ENCODE measurements at regions not wholly inside any gene's neighbourhood (a gene's known extent, or its start where the extent isn't known, plus 50 kb on each side); places are given as distances from the start of the nearest gene placed in this dataset.
A peak's percentile ranks its signal among the peaks of the same experiment; 100 is the strongest.

DNA sequence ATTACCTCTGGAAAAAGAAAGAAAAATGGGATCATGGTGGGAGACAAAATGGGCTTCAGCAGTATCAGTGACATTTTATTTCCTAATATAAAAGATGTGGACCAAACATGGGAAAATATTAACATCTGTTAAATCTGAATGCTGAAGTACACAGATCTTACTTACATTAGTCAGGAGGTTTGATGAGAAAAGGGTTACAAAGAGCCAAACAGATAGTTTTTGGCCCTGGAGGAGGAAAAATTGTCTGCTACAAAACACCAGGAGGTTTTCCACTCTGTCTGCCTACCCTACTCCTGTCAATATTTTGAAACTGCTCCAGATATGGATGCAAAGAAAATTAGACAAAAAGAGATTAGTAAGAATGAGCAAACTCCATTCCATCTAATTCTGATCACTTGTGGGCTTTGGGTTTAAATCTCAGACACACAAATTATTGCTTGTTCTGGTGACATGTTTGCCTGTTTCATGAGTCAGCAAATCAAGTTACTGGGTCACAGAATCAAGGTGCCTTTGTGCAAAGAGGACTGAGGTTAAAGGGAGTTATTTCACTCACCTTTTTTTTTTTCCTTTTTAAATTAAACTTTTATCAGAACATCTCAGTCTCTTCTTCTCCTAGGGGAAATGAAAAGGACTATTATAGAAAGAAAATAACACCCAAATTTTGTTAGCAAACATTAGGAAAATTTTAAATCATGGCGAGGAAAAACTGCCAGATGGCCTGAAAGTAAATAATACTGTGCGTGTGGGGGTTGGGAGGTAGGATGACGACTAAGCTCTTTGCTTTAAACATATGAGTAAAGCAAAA lies 87.0 kb upstream of the SPATS2L start:
- DNase-seq = no peak
- intact Hi-C loops (cut with DNase I, micrococcal nuclease) = no loop called here
- no peak for ATAC-seq

DNA sequence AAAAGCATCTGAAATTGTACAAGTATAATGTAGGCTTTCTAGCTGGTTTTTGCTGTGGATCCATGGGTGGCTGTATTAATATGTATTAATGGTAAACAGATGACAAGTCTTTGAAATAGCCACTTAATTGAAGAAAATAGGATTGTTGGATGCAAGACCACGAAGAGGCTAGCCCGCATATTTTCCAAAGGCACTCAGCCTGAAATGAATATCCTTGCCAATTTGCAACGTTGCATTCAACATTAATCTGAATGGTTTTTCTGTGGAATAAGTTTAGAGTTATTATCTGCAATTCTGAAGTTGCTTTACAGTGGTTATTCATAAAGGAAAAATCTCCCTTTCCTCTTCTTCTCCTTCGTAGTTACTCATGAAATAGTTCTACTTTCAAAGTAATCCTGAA lies 86.2 kb upstream of the SPATS2L start:
- intact Hi-C loops (cut with DNase I, micrococcal nuclease) = no loop called here
- ATAC-seq (no peak), DNase-seq (no peak)

DNA sequence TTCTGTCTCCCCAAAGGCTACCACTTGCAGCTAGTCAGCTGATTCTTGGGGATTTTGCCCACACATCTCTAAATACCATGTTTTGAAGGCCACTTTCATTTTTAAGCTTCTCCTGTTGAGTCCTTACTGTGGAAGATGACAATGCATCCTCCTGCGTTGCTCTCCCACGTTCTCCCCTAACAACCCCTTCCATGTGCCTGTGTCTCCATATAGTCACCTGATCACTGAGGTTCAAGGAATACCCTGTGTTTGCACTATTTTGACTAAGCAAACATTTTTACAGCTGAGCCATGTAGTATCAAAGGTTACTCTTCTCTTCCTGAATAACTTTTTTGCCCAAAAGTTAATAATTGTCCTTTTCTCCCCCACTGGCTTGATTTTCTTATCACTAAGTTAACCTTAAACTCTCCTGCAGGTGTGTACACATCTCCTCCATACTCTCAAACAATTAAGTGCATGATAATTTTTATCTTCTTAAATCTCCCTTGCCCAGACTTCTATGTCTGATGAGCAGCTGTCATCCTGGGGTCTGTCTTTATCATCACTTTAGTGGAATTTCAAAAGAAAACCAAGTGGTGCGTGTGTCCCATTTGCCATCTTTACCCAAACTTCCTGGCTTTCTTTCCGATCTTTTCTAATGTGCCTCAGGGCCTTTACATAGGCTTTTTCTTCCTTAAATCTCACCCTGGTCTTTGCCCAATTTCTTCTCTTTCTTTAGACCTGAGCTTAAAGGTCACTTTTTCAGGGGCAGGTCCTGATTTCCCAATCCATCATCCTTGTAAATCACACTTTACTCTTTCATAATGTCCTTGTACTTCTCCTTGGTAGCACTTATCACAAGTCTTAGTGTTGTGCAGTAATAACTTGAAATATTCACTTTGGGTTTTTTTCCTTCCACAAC lies 85.2 kb upstream of the SPATS2L start:
- ATAC-seq = peak; percentile 96
- peak in 1 of 2 donors; percentile 40 for DNase-seq
- intact Hi-C loops (cut with DNase I, micrococcal nuclease) = no loop called here

DNA sequence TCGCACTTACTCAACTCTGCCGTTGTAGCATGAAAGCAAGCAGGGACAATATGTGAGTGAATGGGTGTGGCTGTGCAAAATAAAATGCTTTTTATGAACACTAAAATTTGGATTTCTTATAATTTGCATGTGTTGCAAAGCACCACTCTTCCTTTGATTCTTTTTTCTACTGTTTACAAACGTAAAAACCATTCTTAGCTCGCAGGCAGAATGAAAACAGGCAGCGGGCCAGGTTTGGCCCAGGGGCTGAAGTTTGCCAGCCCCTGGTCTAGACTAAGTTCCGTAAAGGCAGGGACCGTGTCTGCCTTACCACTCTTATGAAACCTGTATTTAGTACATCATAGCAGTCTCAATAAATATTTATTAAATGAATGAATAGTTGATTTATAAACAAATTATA lies 83.7 kb upstream of the SPATS2L start:
- intact Hi-C loops (cut with DNase I, micrococcal nuclease) = no loop called here
- peak; percentile 31 for ATAC-seq
- no peak for DNase-seq

DNA sequence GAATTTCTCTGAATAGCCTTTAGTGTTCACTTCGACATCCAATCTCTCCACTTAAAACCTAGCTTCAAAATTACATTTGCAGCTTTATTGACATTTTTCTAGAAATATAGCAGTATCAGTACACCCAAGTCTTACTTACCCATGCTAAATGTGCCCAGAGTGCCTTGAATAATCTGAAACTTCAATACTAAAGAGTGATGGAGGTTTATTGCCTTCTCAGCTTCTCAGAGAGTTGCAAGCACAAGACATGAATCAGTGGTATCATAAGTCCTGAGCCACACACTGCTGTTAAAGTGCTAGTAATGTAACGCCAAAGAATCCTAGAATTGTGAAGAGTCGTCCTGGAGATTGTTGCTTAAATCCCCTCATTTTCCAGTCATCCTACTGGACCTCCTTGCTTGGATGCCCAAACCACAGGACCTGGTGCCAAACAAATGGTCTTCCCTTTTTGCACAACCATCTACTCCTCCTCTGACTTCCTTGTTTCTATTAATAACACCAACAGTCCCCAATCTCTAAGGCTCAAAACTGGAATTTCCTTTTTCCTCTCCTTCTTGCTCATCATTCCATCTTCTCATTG lies 83.2 kb upstream of the SPATS2L start:
- ATAC-seq = no peak
- intact Hi-C loops (cut with DNase I, micrococcal nuclease) = no loop called here
- DNase-seq = no peak

DNA sequence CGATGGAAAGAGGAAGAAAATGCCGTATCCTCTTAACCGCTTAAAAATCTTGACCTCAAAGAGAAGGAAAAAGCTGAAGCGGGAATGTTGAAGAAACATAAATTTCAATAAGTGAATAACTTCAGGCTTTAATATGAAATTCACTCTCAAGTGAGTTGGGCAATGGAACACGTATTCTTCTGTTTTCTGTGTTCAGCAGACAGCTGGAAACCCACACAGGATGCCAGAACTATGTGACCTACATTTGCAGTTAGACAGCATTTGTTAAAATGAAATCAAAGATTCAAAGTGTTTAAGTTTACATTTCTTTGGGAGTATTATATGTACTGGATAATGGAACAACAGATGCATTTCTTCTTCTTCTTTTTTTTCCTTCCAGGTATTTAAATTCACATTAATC lies 80.5 kb upstream of the SPATS2L start:
- DNase-seq (no peak), ATAC-seq (no peak)
- intact Hi-C loops (cut with DNase I, micrococcal nuclease) = no loop called here

DNA sequence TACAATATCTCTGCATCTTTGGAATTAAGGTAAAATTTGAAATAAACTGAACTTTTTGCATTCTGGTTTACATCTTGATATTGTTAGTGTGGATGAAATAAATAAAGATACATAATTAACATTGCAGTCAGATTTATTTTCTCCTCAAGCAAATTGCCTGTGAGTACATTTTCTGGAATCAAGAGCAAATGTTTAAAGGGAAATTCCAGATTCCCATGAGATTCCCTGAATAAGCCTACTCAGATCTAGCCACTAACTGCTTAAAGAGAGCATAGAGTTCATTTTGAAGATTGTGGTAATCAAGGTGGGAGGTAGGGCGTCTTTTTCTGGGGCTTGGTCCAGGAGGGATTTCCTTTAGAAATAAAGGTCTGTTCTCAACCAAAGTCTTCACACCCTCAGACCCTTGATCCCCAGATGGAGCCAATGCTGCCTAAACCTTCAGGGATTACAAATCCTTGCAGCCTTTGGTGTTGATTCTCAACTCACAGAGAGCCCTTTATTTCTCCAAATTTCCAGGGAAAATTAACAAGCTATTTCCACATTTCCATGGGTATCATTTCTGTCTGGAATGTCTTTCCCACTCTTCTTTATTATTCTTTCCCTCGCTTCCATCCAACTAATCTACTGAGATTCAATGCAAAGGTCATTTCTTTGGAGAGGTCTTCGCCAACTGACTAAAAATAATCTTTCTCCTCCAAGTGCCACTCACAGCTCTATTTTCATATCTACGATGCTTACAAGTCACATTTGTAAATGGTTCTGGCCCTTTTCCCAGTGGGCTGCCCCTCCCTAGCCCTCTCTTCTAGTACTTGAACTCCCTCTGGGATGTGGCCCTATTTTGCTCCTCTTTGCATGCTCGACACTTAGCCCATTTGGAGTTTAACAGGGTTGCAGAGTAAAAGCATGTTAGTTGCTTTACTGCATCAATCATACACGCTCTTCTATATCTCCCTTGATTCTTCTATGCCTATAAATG lies 79.8 kb upstream of the SPATS2L start:
- ATAC-seq = no peak
- intact Hi-C loops (cut with DNase I, micrococcal nuclease) = no loop called here
- DNase-seq = no peak

DNA sequence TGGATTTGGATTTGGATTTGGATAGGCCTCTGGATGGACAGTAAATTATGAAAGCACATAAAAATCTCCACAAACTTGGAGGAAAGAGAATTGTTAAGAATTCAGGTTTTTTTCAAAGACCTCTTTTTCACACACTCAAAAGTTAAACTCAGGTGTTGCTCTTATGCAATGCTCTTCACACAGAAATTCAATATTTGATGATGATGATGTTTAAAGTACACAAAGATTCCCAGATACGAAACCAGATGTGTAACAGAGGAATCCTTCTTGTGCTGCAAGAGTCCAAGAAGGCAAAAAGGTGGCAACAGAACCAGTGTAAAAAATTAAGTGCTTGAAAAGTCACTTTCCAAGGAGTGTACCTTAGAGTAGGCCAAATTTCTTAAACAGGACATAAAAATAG lies 75.8 kb upstream of the SPATS2L start:
- DNase-seq (no peak), ATAC-seq (no peak)
- intact Hi-C loops (cut with DNase I, micrococcal nuclease) = no loop called here

DNA sequence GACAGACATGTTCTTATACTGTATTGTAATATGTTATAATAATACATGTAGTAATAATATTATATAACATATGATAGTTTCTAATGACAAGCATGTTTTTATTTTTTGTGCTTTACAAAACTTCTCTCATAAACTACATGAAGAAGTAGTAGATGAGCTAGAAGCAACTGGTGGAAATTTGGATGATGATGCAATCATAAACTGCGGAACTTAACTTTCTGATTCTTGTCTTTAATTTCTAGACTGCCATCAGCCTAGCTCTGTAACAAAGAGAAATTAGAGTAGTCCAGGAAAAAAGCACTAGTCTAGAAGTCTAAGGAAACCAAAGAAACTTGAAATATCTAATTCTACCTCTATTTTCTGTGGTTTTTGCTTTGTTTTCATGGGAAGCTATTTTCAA lies 71.0 kb upstream of the SPATS2L start:
- no peak for ATAC-seq
- DNase-seq = no peak
- intact Hi-C loops (cut with DNase I, micrococcal nuclease) = no loop called here

DNA sequence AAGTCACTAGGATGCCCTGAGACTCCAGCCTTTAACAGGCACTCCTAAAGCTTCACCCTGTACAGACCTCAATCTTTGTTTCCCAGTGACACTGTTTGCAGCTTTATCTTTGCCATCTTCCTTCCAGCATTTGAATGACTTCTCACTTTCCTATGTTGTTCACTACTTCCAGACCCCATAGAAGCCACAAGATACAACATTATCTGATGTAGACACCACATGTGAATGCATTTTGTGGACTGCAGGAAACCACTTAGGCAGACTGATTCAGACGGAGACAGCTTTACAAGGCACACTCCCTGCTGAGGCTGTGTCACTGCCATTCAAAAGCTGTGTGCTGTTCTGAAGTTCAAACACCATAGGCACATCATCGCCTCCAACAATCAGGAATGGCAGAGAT lies 67.3 kb upstream of the SPATS2L start:
- DNase-seq = no peak
- ATAC-seq = no peak
- intact Hi-C loops (cut with DNase I, micrococcal nuclease) = no loop called here

DNA sequence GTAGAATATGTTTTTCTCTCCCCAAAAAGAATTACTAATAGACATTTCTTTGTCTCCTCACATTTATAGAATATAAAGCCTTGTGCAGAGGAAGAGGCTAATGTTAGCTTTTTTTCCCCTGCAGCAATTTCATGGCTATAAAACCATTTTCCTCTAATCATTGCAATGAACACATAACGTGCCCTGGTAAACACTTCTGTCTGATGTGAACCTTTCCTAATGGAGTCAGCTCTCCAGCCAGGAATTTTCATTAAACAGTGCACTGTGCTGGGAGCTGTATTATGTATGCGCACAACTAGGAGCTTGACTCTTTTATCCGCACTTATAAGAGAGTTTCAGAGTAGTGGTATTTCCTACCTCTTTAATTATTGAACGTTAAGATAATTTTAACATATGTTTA lies 63.9 kb upstream of the SPATS2L start:
- no peak for ATAC-seq
- intact Hi-C loops (cut with DNase I, micrococcal nuclease) = no loop called here
- DNase-seq = no peak

DNA sequence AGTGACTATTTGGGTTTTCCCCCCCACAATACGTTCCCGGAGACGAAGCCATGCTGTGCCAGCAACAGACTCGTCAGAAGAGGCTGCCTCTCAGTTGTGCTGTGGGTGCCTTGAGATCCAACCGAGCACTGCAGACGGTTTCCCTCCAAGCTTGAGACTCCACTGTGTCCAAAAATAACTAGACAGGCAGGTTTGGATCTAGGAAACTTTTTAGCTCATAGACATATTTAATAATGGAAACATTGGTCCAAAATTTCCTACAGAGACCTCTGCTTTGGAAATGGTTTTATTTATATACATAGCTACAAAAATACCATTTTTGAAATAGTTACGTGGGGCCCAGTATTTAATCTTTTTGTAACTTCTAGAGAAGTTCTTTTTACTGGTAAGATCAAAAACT lies 63.1 kb upstream of the SPATS2L start:
- ATAC-seq (no peak), DNase-seq (no peak)
- intact Hi-C loops (cut with DNase I, micrococcal nuclease) = no loop called here

DNA sequence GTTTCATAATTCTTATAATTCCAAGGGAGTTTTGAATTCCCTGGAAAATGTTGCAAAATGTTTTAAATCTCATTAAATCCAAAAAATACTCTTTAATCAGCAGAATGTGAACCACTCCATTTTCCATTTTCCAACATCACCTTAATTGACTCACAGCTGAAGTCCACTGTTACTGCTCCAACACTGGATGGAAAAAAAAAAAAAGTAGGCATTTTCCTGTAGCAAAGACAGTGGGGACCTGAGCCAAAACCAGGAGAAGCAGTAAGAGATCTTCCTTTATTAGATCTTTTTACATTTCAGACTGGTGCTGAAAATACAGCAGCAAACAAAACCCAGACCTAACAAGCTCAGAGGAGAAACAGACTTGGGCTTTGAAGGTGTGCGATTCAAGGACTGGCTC lies 62.4 kb upstream of the SPATS2L start:
- DNase-seq = no peak
- no peak for ATAC-seq
- intact Hi-C loops (cut with DNase I, micrococcal nuclease) = no loop called here

DNA sequence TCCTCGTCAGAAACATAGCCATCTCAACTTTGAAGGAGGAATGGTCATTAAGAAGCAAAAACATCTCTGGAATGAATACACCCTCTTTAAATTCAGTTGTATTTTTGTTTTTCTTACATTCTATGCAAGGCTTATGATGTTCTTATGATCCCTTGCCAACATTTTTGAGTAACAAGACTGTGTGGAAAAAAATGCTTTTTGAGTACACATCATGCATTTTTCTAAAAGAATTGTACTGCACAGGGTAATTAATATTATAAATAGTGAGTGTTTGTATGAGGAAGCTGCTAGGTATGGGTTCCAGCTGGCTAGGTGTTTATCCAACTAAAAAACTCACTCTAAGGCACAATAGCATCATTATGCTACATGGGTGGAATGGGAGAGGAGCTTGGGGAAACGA lies 59.0 kb upstream of the SPATS2L start:
- intact Hi-C loops (cut with DNase I, micrococcal nuclease) = no loop called here
- ATAC-seq = no peak
- DNase-seq = no peak

DNA sequence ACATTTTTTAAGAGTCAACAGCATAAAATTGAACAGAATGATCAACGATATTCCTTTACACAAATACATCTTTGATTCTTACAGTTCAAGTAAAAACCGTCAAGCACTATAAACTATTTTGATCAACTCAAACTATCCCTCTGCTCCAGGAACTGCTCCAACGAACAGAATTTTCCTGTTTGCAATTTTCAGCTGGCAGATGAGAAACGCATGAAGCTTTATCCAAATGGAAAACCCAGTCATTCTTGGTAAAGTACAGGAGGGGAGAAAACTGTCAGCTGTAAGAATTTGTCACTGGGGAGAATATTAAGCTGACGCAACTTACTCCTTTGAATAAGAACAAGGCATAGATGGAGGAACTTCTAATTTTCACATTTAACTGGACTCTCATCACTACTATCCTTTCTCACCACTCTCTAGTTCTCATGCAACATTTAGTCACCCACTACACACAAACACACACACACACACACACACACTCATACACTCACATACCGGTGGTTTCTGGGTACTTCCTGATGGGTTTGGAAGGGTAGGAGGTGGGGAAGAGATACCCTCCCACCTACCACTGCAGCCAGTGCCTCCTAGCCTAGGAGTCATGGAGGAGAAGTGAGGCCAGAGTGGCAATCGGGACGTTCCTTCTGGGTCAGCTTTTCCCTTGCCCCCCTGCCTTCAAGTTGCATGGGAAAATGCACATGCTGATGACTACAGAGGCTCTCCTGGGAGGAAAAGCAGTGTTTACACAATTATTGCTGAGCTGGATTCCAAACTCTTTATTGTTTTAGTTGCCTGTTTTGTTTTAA lies 54.0 kb upstream of the SPATS2L start:
- DNase-seq (no peak), ATAC-seq (no peak)
- intact Hi-C loops (cut with DNase I, micrococcal nuclease) = no loop called here

DNA sequence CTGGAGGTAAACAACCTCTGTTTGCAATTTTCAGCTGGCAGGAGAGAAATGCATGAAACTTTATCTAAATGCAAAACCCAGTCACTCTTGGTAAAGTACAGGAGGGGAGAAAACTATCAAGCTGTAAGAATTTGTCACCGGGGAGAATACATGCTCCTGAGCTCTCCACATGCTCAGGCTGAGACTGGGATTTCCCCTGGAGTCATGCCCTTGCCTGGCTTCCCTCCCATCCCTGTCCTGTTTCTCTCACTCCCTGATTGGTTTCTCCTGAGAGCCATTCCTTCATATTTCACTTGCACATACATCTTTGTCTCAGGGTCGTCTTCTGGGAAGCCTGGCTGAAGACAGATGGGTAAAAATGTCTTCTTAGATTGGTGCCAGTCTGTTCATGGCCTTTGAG lies 52.9 kb upstream of the SPATS2L start:
- ATAC-seq = no peak
- intact Hi-C loops (cut with DNase I, micrococcal nuclease) = no loop called here

DNA sequence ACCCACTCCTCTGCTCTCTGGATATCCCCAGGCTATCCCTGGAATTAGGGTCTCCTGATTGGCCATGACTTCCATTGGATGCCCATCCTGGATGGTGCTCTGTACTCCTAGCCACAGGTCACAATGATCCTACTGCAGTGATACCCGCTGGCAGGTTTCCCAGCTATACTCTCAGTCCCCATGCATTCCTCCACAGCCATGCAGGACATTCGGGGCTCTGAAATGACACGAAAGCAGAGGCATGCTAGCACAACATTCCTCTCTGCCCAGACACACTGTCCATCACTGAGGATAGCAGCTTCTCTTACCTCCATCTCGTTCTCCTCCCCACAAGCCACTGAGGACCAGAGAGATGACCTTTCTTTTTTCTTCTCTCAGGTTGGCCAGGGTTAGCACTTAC lies 51.7 kb upstream of the SPATS2L start:
- DNase-seq (no peak), ATAC-seq (no peak)
- intact Hi-C loops (cut with DNase I, micrococcal nuclease) = no loop called here

More for the DNA sequence above, 52.9 kb upstream of the SPATS2L start:
- no peak for DNase-seq

DNA sequence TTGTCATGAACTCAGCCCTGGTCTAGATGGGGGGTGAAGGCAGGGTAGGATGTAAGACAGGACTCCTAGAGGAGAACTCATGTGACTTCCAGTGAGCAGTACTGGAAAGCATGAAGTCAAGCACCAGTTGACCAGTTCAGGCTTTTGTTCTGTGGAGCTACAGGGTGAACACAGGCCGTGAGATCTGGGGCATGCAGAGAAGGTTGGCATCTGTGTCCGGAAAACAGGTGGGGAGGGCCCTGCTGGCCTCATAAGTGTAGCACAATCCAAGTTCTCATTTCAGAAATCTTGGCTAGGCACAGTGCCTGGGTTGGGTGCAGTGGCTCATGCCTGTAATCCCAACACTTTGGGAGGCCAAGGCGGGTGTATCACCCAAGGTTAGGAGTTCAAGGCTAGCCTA lies 50.9 kb upstream of the SPATS2L start:
- intact Hi-C loops (cut with DNase I, micrococcal nuclease) = no loop called here
- ATAC-seq (no peak), DNase-seq (no peak)

Measured in left colon (tissue), 2 donors.